GM12864 (cell line): ENCODE measurements at regions not wholly inside any gene's neighbourhood (a gene's known extent, or its start where the extent isn't known, plus 50 kb on each side); places are given as distances from the start of the nearest gene placed in this dataset.

ENCODE experiments used
- DNase-seq: peaks from one replicate; pipeline ENCODE4 v3.0.0-alpha.2; 2011; ENCODE audit warnings: low read depth
- H3K4me3 ChIP-seq: 2 replicates; pipeline ENCODE4 v1.5.1; 2011; ENCODE audit warnings: mild to moderate bottlenecking, low read depth, low read length, control low read depth
- TF ChIP-seq, protein P1 (sequence below): IDR thresholded peaks from 2 replicates; pipeline ENCODE4 v1.5.1; 2011; ENCODE audit warnings: low read depth, mild to moderate bottlenecking, moderate library complexity, low read length, control low read depth, inconsistent platforms; ENCODE audit errors: missing control alignments

DNA sequence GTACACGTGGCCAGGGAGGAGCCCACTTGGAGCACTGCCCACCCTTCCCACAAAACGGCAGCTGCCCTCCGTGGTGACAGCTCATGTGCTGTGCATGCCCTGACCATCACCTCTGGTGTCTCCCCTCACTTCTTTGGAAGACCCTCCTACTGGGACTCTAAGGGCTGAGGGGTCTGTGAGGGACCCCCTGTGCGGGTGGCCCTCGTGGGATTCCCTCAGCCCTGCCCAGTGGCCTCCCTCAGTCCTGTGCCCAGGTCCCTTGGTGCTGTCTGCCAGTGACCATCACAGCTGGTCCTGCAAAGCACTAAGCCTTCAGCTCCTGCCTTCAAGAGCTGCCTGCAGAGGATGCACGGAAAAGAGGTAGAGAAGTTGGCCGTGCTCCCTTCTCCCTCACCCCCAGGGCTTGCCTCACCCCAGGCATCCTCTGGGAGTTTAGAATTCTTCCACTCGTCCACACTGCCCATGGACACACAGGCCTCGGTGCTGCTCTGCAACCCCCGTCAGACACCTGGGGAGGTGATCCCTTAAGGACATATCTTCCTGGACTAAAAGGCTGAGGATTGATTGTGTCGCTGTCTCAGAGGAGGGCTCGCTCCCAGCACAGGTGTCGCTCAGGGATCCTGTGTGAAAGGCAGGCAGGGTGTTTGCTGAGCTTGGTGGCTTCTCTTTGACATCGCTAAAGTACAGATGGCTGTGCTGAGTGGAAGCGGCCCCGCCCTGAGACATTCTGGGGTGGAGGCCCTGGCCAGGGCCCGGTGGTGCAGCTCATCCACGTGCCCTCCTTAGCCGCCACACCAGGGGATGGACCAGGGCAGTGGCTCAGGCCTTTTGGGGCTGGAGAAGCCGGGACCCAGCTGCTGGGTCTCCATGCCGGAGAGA, 119.5 kb upstream of the FRMD1 start:
- H3K4me3 ChIP-seq = no peak overlapping the region
- DNase-seq = no peak
- TF ChIP-seq, protein P1, sequence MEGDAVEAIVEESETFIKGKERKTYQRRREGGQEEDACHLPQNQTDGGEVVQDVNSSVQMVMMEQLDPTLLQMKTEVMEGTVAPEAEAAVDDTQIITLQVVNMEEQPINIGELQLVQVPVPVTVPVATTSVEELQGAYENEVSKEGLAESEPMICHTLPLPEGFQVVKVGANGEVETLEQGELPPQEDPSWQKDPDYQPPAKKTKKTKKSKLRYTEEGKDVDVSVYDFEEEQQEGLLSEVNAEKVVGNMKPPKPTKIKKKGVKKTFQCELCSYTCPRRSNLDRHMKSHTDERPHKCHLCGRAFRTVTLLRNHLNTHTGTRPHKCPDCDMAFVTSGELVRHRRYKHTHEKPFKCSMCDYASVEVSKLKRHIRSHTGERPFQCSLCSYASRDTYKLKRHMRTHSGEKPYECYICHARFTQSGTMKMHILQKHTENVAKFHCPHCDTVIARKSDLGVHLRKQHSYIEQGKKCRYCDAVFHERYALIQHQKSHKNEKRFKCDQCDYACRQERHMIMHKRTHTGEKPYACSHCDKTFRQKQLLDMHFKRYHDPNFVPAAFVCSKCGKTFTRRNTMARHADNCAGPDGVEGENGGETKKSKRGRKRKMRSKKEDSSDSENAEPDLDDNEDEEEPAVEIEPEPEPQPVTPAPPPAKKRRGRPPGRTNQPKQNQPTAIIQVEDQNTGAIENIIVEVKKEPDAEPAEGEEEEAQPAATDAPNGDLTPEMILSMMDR = no peak

DNA sequence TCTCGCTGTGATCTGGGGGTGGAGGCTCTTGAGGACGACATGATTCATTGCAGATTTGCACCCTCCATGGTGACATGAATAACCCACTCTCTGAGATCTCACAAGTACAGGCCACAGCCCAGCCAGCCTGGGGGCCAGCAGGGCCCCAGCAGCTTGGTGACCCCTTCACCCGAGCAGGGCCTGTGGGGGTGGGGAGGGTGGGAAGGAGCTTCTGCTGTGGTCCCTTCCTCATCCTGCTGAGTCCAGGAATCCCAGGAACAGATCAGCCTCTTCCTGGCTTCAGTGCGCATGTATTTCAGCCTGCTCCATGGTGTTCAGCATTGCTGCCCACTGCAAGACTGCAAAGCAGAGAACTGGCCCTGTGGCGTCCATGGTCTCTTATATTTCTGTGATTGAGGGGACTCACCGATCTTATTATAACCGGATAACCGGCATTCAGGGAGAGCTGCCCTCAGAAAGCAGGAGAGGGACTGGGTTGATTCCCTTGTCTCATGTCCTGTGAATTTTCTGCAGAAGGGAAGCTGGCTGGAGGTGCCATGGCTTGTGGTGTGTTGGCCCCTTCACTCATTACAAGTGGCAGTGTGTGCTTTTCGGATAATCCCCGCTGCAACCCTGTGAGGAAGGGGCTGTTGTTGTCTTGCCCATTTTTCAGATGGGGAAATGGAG, 118.8 kb upstream of the FRMD1 start:
- DNase-seq = no peak
- H3K4me3 ChIP-seq = no peak overlapping the region
- TF ChIP-seq, protein P1 = no peak

DNA sequence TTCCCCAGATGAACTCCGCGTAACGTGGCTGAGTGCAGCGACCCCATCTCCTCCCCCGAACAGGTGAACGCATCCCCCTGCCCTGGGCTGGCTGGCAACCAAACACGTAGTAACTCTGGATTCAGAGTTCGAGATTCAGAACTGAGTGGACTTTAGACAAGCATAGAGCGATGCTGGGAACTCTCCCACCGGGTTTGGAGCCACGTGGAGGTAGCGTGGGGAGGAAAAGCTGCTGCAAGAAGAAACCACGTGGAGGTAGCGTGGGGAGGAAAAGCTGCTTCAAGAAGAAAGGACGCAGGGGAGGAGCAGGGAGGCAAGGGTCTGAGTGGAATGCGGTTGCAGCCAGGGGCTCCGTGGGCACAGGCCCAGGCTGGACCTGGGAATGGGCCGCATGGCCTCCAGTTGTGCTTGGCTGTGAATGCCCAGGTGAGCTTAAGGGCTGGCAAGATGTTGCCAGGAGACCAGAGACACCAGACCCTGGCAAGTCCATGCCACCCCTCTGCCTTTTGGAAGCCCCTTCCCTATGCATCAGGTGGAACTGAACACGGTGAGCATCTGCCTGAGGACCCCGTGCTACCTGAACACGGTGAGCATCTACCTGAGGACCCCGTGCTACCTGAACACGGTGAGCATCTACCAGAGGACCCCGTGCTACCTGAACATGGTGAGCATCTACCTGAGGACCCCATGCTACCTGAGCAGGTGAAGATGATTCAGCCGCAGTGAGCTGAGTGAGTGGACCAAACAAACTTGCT, 118.0 kb upstream of the FRMD1 start:
- no peak overlapping the region for H3K4me3 ChIP-seq
- TF ChIP-seq, protein P1 = no peak
- DNase-seq = no peak

DNA sequence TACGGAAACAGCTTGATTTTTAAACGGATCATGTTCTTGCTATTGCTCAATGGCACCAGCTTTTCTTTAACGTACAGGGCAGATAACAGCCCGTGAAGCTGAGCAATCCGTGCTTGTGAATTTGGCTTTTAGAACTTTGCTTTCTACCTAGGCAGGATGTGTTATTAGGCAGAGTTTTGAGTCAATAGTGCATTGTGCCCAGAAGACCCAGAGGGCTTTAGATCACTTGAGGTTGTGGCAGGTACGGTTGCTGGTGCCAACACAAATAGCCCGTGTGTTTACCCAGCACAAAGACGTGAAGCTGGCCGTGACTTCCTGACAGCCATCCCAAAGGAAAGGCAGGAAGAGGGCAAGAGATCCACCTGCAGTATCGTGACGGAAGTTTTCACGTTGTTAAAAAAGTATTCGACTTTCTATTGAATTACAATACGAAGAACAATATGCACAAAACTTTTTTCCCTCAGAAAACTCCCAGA, 117.4 kb upstream of the FRMD1 start:
- no peak overlapping the region for H3K4me3 ChIP-seq
- TF ChIP-seq, protein P1 = no peak
- DNase-seq = no peak

DNA sequence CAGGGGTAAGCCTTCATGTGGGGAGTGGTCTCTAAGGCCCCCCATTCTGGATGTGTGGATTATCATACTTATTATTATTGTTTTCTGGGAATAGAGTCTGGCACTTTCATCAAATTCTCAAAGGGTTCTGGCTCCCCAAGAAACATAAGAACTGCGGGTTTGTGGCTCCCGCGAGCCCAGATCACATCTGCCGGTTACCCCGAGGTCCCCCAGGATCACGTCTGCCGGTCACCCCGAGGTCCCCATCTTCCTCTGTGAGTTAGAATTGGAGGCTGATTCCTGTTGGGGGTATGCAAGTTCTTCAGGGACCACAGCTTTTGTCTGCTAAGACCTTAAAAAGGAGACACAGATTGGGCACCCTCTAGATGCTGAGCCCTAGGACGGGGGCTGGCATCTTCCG, 116.7 kb upstream of the FRMD1 start:
- DNase-seq = no peak
- H3K4me3 ChIP-seq = no peak overlapping the region
- TF ChIP-seq, protein P1 = no peak

DNA sequence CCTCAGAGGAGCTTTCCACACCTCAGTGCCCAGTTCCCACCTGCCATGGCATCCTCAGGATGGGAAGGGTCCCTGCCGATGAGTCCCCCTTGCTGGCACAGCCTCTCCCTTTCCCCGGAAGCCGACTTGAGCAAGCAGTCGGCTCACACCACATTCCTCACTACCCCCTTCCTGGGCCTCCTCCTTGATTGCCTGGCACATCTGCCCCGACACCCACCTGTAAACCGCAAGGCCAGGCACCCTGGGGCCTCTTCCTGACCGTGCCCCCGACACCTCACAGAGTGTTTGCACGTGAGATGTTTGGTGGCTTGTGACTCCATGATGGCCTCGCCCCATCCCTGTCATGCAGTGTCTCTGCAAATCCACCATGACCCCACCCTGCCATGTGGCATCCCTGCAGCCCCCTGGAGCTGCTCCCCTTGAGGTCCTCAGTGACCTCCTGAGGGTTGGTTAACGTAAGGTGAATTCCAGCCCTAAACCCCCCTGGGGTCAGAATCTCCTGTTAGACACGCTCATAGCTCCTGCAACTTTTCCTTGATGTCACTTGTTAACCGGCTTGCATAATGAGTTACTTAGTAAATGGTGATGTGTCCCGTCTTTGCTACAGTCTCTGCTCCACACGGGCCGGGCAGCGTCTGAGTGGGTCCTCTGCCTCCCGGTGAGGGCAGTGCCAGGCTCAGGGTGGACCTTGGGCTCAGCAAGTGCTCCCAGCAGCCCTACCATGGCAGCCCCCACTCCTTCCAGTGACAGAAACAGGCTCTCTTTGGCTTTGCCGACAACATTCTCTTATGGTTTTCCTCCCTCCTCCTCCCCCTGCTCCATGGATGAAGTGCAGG, 115.9 kb upstream of the FRMD1 start:
- DNase-seq = no peak
- TF ChIP-seq, protein P1 = no peak
- no peak overlapping the region for H3K4me3 ChIP-seq
